Endothelial cell of umbilical vein (primary cell): ENCODE measurements at regions not wholly inside any gene's neighbourhood (a gene's known extent, or its start where the extent isn't known, plus 50 kb on each side); places are given as distances from the start of the nearest gene placed in this dataset.

Experiments
- FOS ChIP-seq: IDR thresholded peaks from 2 replicates; pipeline ENCODE4 v1.6.1; 2011; ENCODE audit warnings: mild to moderate bottlenecking, low read length, moderate library complexity, borderline replicate concordance; ENCODE audit not compliant: insufficient read depth
- TF ChIP-seq, protein P1 (sequence below), 2 donors: IDR thresholded peaks; 1 replicate in 1 of 2; 2 replicates in 1 of 2; pipeline ENCODE4 v1.5.1; 2011; ENCODE audit warnings: low read length in 2 of 2, mild to moderate bottlenecking in 2 of 2, moderate library complexity in 2 of 2, control low read depth in 1 of 2, inconsistent platforms in 1 of 2, low read depth in 1 of 2; ENCODE audit not compliant: insufficient read depth in 1 of 2; ENCODE audit errors: extremely low read depth in 1 of 2

DNA sequence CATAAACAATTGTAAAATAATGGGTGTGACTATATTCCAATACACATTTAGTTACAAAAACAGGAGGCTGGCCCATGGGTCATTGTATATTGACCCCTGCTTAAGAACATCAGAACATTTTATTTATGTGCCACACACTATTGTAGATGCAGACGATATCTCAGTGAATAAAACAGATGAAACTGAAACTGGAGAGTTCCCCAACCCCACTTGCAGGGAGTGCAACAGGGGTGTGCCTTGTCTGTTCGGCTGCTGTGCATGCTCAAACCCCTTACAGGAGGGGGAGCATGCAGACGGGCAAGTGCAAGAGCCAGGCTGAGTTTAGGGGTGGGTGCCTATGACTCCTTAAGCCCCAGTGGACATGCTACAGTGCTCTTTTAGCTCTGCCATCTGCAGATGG lies 509.6 kb downstream of the IGSF11 start:
- TF ChIP-seq, protein P1, sequence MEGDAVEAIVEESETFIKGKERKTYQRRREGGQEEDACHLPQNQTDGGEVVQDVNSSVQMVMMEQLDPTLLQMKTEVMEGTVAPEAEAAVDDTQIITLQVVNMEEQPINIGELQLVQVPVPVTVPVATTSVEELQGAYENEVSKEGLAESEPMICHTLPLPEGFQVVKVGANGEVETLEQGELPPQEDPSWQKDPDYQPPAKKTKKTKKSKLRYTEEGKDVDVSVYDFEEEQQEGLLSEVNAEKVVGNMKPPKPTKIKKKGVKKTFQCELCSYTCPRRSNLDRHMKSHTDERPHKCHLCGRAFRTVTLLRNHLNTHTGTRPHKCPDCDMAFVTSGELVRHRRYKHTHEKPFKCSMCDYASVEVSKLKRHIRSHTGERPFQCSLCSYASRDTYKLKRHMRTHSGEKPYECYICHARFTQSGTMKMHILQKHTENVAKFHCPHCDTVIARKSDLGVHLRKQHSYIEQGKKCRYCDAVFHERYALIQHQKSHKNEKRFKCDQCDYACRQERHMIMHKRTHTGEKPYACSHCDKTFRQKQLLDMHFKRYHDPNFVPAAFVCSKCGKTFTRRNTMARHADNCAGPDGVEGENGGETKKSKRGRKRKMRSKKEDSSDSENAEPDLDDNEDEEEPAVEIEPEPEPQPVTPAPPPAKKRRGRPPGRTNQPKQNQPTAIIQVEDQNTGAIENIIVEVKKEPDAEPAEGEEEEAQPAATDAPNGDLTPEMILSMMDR (IDR thresholded peaks at IDR 0.05; ENCODE audit: extremely low read depth in 1 of 2, insufficient read depth in 1 of 2, low read depth in 1 of 2, low read length in 2 of 2) = no peak
- TF ChIP-seq FOS = no peak
